Progenitor cell of endocrine pancreas (in vitro differentiated cells): ENCODE measurements at regions not wholly inside any gene's neighbourhood (a gene's known extent, or its start where the extent isn't known, plus 50 kb on each side); places are given as distances from the start of the nearest gene placed in this dataset.

Source experiments
- DNase-seq: peaks from one replicate; pipeline ENCODE4 v3.0.0; 2021; ENCODE audit warnings: low spot score; ENCODE audit not compliant: unreplicated experiment
- H3K27ac Mint-ChIP-seq: 2 replicates; pipeline ENCODE4 v1.8.0; 2021; ENCODE audit warnings: mild to moderate bottlenecking, moderate library complexity, mixed read lengths
- H3K27me3 Mint-ChIP-seq: 2 replicates; pipeline ENCODE4 v1.8.0; 2021; ENCODE audit warnings: mixed read lengths
- H3K36me3 Mint-ChIP-seq: 2 replicates; pipeline ENCODE4 v1.8.0; 2022; ENCODE audit warnings: mixed read lengths; ENCODE audit not compliant: insufficient read depth
- H3K4me1 Mint-ChIP-seq: 2 replicates; pipeline ENCODE4 v1.8.0; 2021; ENCODE audit warnings: low read depth, mixed read lengths
- H3K4me3 Mint-ChIP-seq: 2 replicates; pipeline ENCODE4 v1.8.0; 2021; ENCODE audit warnings: low read depth, mild to moderate bottlenecking, moderate library complexity, mixed read lengths
- H3K9me3 Mint-ChIP-seq: 2 replicates; pipeline ENCODE4 v1.8.0; 2021; ENCODE audit warnings: low read depth, mixed read lengths
- TF ChIP-seq, protein P1 (sequence below): fragments of 200-600 bp; sonication (generic); IDR thresholded peaks from one replicate; pipeline ENCODE4 v1.5.0; 2021; ENCODE audit warnings: antibody characterized with exemption, mild to moderate bottlenecking; ENCODE audit not compliant: unreplicated experiment

- TF ChIP-seq, protein P1, sequence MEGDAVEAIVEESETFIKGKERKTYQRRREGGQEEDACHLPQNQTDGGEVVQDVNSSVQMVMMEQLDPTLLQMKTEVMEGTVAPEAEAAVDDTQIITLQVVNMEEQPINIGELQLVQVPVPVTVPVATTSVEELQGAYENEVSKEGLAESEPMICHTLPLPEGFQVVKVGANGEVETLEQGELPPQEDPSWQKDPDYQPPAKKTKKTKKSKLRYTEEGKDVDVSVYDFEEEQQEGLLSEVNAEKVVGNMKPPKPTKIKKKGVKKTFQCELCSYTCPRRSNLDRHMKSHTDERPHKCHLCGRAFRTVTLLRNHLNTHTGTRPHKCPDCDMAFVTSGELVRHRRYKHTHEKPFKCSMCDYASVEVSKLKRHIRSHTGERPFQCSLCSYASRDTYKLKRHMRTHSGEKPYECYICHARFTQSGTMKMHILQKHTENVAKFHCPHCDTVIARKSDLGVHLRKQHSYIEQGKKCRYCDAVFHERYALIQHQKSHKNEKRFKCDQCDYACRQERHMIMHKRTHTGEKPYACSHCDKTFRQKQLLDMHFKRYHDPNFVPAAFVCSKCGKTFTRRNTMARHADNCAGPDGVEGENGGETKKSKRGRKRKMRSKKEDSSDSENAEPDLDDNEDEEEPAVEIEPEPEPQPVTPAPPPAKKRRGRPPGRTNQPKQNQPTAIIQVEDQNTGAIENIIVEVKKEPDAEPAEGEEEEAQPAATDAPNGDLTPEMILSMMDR = no peak
- no peaks in the 10 kb centered on the region for H3K4me1 Mint-ChIP-seq
- H3K36me3 Mint-ChIP-seq = no peaks in the 10 kb centered on the region
Measured at GRCh38 chr4:59102311-59102710, 1992.1 kb upstream of the IGFBP7 start.

DNA sequence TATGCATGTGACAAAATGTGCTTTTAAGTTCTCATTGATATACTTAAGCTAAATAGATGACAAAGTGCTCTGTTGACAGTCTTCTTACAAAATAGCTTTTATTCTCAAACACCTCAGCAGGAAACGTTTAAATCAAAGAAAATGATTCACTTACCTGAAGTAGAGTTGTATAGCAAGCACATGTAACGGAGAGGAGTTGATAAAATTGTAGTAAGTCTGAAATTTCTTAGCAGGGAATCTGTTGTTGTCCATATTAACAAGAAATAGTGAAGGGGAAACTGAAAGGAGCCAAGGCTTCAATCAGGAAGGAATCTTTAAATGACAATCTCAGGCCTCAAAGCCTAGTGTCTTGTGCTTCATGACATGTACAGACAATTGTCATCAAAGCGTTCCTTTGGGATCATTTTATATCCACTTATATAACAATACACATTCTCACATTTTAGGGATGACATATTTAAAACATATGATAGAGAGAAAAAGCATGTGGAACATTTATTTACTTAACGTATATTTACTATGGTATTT is 2010.2 kb upstream of the IGFBP7 start:
- H3K4me1 Mint-ChIP-seq = no peaks in the 10 kb centered on the region
- no peak overlapping the region for H3K27ac Mint-ChIP-seq
- H3K4me3 Mint-ChIP-seq = no peak overlapping the region
- no peaks in the 10 kb centered on the region for H3K9me3 Mint-ChIP-seq
- no peaks in the 10 kb centered on the region for H3K36me3 Mint-ChIP-seq
- no peak for DNase-seq
- TF ChIP-seq, protein P1 = no peak
- H3K27me3 Mint-ChIP-seq = no peaks in the 10 kb centered on the region

More at GRCh38 chr4:59102311-59102710, 1992.1 kb upstream of the IGFBP7 start:
- Mint-ChIP-seq H3K4me3 (no peak overlapping the region), H3K9me3 (no peaks in the 10 kb centered on the region), H3K27me3 (no peaks in the 10 kb centered on the region), H3K27ac (no peak overlapping the region)
- no peak for DNase-seq

DNA sequence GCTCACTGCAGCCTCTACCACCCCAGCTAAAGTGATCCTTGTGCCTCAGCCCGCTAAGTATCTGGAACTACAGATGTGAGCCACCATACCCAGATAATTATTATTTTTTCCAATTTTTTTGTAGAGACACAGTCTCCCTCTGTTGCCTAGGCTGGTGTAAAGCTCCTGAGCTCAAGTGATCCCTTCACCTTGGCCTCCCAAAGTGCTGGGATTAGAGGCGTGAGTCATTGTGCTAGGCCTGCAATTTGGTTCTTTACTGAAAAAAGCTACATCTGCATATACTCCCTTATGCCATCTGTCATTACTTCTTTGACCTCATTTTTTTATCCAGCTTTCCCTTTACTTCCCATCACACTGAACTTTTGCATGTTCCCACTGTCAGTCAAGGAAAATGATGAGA is 2012.4 kb upstream of the IGFBP7 start:
- no peaks in the 10 kb centered on the region for H3K27me3 Mint-ChIP-seq
- no peak for DNase-seq
- TF ChIP-seq, protein P1 = no peak
- no peak overlapping the region for H3K4me3 Mint-ChIP-seq
- H3K27ac Mint-ChIP-seq = no peak overlapping the region
- H3K4me1 Mint-ChIP-seq = no peaks in the 10 kb centered on the region
- no peaks in the 10 kb centered on the region for H3K9me3 Mint-ChIP-seq
- no peaks in the 10 kb centered on the region for H3K36me3 Mint-ChIP-seq

GRCh38 chr4:59126159-59126558 is 2016.0 kb upstream of the IGFBP7 start:
- Mint-ChIP-seq H3K27me3 (no peaks in the 10 kb centered on the region), H3K9me3 (no peaks in the 10 kb centered on the region), H3K27ac (no peak overlapping the region), H3K36me3 (no peaks in the 10 kb centered on the region), H3K4me3 (no peak overlapping the region), H3K4me1 (no peaks in the 10 kb centered on the region)
- DNase-seq = no peak
- TF ChIP-seq, protein P1 = no peak

DNA sequence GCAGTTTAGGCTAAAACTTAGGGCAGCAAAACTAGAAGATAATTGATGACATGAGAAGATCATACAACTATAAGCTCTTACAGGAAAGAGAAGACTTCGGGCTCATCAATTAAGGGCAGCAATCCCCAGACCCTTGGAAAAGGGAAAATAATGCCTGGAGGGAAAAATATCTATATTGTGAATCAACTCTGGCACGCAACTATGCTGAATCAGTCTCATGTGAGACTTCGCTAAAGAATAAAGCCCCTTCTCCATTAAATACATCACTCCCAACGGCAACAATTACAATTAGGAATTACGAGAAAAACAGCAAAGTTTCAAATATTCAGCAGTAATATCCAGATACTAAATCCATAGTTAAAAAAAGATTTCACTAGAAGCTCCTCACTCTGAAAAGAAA is 2016.8 kb upstream of the IGFBP7 start:
- H3K4me1 Mint-ChIP-seq = no peaks in the 10 kb centered on the region
- H3K36me3 Mint-ChIP-seq = no peaks in the 10 kb centered on the region
- H3K9me3 Mint-ChIP-seq = no peaks in the 10 kb centered on the region
- no peak overlapping the region for H3K27ac Mint-ChIP-seq
- H3K4me3 Mint-ChIP-seq = no peak overlapping the region
- DNase-seq = no peak
- H3K27me3 Mint-ChIP-seq = no peaks in the 10 kb centered on the region
- TF ChIP-seq, protein P1 = no peak
